ENCODE measurements at regions not wholly inside any gene's neighbourhood (a gene's known extent, or its start where the extent isn't known, plus 50 kb on each side); places are given as distances from the start of the nearest gene placed in this dataset.

DNA sequence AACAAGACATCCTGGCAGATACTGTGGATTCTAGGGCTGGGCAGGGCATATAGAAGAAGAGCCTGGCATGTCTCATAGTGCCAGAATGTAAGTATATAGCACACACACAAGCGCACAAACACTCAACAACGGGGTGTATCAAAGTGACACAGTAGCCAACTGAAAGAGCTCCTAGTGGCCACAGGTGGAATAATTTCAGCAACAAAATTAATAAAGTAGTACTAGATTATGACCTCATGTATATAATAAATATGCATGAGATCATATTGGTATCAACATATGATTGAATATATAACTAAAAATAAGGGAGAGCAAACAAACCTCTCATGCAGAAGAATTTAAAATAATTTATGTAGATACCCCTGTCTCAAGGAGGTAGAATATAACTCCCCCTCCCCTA is 72.4 kb upstream of the CXCL12 start:
- Histone ChIP-seq H3K36me3 (ENCODE audit: low read depth) (no peaks in the 10 kb centered on the region), H3K4me3 (no peak overlapping the region), H3K9me3 (no peaks in the 10 kb centered on the region), H3K4me1 (ENCODE audit: low read depth) (peaks cover 3% of the 10 kb centered on the region)
- DNase-seq (no peak), ATAC-seq (no peak)
- TF ChIP-seq, protein P1, sequence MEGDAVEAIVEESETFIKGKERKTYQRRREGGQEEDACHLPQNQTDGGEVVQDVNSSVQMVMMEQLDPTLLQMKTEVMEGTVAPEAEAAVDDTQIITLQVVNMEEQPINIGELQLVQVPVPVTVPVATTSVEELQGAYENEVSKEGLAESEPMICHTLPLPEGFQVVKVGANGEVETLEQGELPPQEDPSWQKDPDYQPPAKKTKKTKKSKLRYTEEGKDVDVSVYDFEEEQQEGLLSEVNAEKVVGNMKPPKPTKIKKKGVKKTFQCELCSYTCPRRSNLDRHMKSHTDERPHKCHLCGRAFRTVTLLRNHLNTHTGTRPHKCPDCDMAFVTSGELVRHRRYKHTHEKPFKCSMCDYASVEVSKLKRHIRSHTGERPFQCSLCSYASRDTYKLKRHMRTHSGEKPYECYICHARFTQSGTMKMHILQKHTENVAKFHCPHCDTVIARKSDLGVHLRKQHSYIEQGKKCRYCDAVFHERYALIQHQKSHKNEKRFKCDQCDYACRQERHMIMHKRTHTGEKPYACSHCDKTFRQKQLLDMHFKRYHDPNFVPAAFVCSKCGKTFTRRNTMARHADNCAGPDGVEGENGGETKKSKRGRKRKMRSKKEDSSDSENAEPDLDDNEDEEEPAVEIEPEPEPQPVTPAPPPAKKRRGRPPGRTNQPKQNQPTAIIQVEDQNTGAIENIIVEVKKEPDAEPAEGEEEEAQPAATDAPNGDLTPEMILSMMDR (IDR thresholded peaks at IDR 0.05) = no peak
- intact Hi-C loops (cut with DNase I, micrococcal nuclease) = no loop called here

DNA sequence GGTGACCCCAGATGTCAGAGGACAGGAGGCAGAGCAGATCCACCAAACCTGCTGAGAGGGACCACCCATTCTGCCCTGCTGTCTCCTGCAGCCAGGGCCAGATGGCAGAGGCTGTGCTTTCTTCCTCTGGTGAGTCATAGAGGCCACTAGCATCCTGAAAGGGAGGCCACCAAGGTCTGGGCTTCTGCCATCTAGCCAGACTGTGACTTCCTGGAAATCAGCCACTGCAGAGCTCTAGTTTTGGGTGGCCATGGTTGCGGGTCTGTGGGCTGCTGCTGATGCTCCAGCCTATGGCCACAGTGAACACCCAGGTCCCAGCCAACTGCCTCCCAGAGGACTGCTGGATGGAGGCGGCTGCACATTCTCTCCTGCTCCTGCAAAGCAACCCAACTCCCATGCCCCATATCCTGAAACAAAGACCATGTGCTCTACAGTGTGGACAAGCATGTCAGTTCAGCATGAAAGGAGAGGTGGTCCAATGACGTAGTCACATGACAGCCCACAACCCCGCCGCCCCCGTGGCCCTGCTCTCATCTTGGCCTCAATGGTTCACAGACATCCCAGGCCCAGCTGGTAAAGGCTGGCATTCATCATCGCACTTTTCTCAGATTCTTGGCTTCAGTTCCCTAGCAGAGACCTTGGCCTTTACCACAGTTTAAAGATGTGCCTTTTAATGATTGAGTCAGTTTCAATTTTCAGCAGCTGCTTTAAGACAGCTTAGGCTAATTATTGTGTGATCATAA is 73.9 kb upstream of the CXCL12 start:
- no peak for ATAC-seq
- no peaks in the 10 kb centered on the region for H3K36me3 ChIP-seq (ENCODE audit: low read depth)
- H3K4me1 ChIP-seq (ENCODE audit: low read depth) = peaks cover 3% of the 10 kb centered on the region
- H3K9me3 ChIP-seq = no peaks in the 10 kb centered on the region
- DNase-seq = no peak
- intact Hi-C loops (cut with DNase I, micrococcal nuclease) = no loop called here
- H3K4me3 ChIP-seq = no peak overlapping the region
- TF ChIP-seq, protein P1 (IDR thresholded peaks at IDR 0.05) = no peak

DNA sequence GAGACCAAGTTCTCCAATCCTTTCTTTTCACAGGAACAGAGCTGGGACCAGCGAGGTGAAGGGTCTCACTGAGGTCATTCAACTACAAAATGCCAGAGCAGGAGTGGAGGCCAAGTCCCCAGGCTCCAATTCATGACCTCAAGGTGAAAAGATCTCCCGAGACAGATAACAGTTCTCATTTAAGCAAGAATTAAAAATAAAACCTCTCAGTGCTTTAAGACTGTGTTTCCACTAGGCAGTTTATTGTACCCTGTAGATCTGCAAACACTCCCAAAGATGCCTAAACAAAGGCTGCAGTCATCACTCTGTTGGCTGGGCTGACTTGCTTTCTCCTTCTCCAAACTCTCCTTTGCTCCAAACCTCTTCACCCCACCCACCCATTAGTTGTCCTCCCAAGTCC is 74.8 kb upstream of the CXCL12 start:
- H3K9me3 ChIP-seq = no peaks in the 10 kb centered on the region
- no peak for DNase-seq
- peaks cover 3% of the 10 kb centered on the region for H3K4me1 ChIP-seq (ENCODE audit: low read depth)
- intact Hi-C loops (cut with DNase I, micrococcal nuclease) = no loop called here
- H3K4me3 ChIP-seq = no peak overlapping the region
- no peaks in the 10 kb centered on the region for H3K36me3 ChIP-seq (ENCODE audit: low read depth)
- no peak for ATAC-seq
- TF ChIP-seq, protein P1 (IDR thresholded peaks at IDR 0.05) = no peak

DNA sequence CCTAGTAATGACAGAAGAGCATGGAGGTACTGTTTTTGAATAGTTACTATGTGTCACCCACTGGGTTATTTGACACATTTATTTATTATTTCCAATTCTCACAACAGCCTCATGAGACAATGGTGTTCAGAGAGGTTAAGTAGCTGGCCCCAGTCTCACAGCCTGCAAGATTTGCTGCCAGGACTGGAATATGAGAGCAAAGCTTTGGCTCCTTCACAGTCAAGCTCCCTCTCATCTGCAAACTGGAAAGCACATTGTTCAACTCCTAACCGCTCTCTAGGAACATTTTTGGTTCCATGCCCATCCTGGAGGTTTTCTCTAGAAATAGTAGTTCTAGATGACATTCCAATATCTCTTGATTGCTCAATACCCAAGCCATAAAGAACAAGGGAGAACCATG is 75.5 kb upstream of the CXCL12 start:
- H3K4me1 ChIP-seq (ENCODE audit: low read depth) = peaks cover 3% of the 10 kb centered on the region
- H3K4me3 ChIP-seq = no peak overlapping the region
- no peak for DNase-seq
- intact Hi-C loops (cut with DNase I, micrococcal nuclease) = no loop called here
- H3K36me3 ChIP-seq (ENCODE audit: low read depth) = no peaks in the 10 kb centered on the region
- no peaks in the 10 kb centered on the region for H3K9me3 ChIP-seq
- TF ChIP-seq, protein P1 (IDR thresholded peaks at IDR 0.05) = no peak
- ATAC-seq = no peak

DNA sequence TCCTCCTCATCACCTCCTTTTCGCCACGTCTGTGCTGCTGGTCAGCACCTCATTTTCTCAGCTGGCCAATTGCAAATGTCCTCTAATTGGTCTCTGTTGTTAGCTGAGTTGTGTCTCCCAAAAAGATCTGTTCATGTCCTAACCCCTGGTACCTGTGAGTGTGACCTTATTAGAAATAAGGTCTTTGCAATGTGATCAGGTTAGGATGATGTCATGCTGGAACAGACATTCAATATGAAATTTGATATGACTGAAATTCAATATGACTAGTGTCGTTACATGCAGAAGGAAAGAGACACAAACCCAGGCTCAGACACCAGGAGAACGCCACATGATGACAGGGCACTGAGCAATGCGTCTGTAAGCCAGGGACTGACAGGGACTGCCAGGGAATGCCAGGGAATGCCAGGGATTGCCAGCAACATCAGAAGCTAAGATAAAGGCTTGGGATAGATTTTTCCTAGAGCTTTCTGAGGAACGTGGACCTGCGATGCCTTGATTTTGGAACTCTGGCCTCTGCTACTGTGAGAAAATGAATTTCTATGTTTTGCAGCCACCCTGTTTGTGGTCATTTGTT is 77.5 kb upstream of the CXCL12 start:
- H3K36me3 ChIP-seq (ENCODE audit: low read depth) = no peaks in the 10 kb centered on the region
- no peaks in the 10 kb centered on the region for H3K9me3 ChIP-seq
- no peak overlapping the region for H3K4me3 ChIP-seq
- peaks cover 3% of the 10 kb centered on the region for H3K4me1 ChIP-seq (ENCODE audit: low read depth)
- intact Hi-C loops (cut with DNase I, micrococcal nuclease) = no loop called here
- no peak for DNase-seq
- TF ChIP-seq, protein P1 (IDR thresholded peaks at IDR 0.05) = no peak
- no peak for ATAC-seq

Data from mucosa of descending colon (tissue), 3 donors.